Omental fat pad (tissue), 3 donors: ENCODE measurements at regions not wholly inside any gene's neighbourhood (a gene's known extent, or its start where the extent isn't known, plus 50 kb on each side); places are given as distances from the start of the nearest gene placed in this dataset.

Experiments used
- ATAC-seq: fragments of 150-250 bp; one replicate; pipeline ENCODE4 v1.9.1; 2016; ENCODE audit warnings: mild to moderate bottlenecking, moderate library complexity; ENCODE audit not compliant: low FRiP score
- DNase-seq: peaks from one replicate; pipeline ENCODE4 v3.0.0-alpha.2; 2019; ENCODE audit warnings: low spot score
- TF ChIP-seq, protein P1 (sequence below), 3 donors: fragments of 450-650 bp; IDR thresholded peaks; one replicate each; pipeline ENCODE4 v1.5.1; 2016 to 2017; ENCODE audit warnings: antibody characterized with exemption in 3 of 3, mild to moderate bottlenecking in 3 of 3, moderate library complexity in 2 of 3

DNA sequence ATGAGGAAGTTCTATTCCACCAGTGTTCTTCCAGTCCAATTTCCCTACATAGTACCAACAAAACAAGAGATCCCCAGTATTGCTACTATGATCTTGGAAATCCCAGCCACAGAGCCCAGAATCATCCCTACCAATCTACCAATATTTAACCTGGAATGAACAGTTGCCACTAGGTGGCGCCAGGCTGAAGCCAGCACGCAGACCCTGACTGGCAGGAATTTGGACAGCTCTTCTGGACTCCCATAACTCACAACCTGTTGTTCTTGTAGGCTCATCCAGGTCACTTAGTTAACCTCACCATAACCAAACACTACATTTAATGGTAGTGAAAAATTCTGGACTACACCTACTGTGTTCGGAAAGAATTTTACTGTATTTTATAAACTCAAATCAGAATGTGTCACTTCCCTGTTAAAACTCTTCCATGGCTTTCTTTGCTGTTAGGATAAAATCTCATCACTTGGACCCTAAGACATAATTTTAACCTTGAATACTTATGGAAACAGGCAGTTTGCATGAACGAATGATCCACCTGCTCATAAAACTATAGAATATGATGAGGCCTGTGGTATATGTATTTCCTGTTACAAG, 59.8 kb upstream of the SLC38A11 start:
- no peak for ATAC-seq
- TF ChIP-seq, protein P1, sequence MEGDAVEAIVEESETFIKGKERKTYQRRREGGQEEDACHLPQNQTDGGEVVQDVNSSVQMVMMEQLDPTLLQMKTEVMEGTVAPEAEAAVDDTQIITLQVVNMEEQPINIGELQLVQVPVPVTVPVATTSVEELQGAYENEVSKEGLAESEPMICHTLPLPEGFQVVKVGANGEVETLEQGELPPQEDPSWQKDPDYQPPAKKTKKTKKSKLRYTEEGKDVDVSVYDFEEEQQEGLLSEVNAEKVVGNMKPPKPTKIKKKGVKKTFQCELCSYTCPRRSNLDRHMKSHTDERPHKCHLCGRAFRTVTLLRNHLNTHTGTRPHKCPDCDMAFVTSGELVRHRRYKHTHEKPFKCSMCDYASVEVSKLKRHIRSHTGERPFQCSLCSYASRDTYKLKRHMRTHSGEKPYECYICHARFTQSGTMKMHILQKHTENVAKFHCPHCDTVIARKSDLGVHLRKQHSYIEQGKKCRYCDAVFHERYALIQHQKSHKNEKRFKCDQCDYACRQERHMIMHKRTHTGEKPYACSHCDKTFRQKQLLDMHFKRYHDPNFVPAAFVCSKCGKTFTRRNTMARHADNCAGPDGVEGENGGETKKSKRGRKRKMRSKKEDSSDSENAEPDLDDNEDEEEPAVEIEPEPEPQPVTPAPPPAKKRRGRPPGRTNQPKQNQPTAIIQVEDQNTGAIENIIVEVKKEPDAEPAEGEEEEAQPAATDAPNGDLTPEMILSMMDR (IDR thresholded peaks at IDR 0.05) = peak in 1 of 3 donors; percentile 10
- DNase-seq = peak; percentile 69

GRCh38 chr2:165013944-165014619, 58.8 kb upstream of the SLC38A11 start:
- no peak for ATAC-seq
- TF ChIP-seq, protein P1 (IDR thresholded peaks at IDR 0.05) = no peak
- DNase-seq = no peak

GRCh38 chr2:165011199-165011598, 55.9 kb upstream of the SLC38A11 start:
- DNase-seq (no peak), ATAC-seq (no peak)
- TF ChIP-seq, protein P1 (IDR thresholded peaks at IDR 0.05) = no peak

DNA sequence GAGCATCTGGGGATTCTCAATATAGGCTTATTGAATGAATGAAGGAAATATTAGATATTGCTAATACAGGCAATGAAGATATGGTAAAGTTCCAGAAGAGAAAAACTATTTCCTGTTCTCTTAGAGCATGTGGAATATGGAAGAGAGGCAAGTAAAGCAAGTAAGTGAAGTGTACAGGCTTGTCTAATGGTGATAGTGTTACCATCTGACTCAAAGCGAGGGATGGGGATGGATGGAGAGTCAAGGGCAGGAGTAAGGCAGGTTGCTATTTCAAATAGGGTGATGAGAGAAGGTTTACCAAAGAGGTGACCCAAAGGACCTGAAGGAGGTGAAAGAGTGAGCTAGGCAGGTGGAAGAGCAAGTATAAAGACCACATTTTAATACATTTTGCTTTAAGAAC, 55.2 kb upstream of the SLC38A11 start:
- no peak for DNase-seq
- TF ChIP-seq, protein P1 (IDR thresholded peaks at IDR 0.05) = no peak
- ATAC-seq = no peak

DNA sequence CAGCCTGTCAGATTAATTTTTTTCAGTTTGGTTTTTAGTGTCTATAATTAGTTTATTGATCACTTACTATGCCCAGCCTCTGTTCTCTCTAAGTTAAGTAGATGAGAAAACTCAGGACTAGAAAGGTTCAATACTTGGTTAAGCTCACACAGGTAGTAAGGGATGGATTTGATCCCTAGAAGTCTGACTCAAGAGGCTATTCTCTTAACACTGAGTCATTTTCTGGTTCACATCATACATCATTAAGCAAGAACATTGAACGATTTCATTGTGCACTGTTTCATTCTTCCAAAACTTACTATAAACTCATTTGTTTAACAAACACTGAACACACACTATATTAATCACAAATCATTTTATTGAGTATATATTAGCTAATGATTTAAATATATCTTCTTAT, 54.1 kb upstream of the SLC38A11 start:
- TF ChIP-seq, protein P1 (IDR thresholded peaks at IDR 0.05) = no peak
- ATAC-seq (peak; percentile 70), DNase-seq (no peak)

GRCh38 chr2:165008730-165009315, 53.5 kb upstream of the SLC38A11 start:
- peak; percentile 93 for ATAC-seq
- DNase-seq = no peak
- TF ChIP-seq, protein P1 (IDR thresholded peaks at IDR 0.05) = no peak
